DND-41 (cell line): ENCODE measurements at regions not wholly inside any gene's neighbourhood (a gene's known extent, or its start where the extent isn't known, plus 50 kb on each side); places are given as distances from the start of the nearest gene placed in this dataset.

Experiments
- ATAC-seq: fragments of 200-7000 bp; cut with Tn5 transposase; 3 replicates; pipeline ENCODE4 v1.9.1; 2021; ENCODE audit warnings: low read depth; ENCODE audit not compliant: insufficient read depth
- DNase-seq: peaks from one replicate; pipeline ENCODE4 v3.0.0-alpha.2; 2020
- H2AFZ ChIP-seq: 2 replicates; pipeline ENCODE4 v1.6.0; 2012; ENCODE audit warnings: low read depth, low read length
- H3K27ac ChIP-seq: 2 replicates; pipeline ENCODE4 v1.5.1; 2012; ENCODE audit warnings: low read length, inconsistent platforms
- H3K27me3 ChIP-seq: fragments of 200-600 bp; sonication (generic); 2 replicates; pipeline ENCODE4 v1.6.0; 2012; ENCODE audit warnings: low read length, mild to moderate bottlenecking, inconsistent platforms; ENCODE audit not compliant: insufficient read depth, poor library complexity
- H3K36me3 ChIP-seq: 2 replicates; pipeline ENCODE4 v1.5.1; 2012; ENCODE audit warnings: low read length, inconsistent platforms; ENCODE audit not compliant: insufficient read depth
- H3K4me1 ChIP-seq: 2 replicates; pipeline ENCODE4 v1.5.1; 2012; ENCODE audit warnings: mild to moderate bottlenecking, low read length; ENCODE audit not compliant: insufficient read depth
- H3K4me2 ChIP-seq: 2 replicates; pipeline ENCODE4 v1.6.0; 2012; ENCODE audit warnings: mild to moderate bottlenecking, moderate library complexity, low read length, inconsistent platforms; ENCODE audit not compliant: insufficient read depth
- H3K4me3 ChIP-seq, 2 experiments: fragments of 200-600 bp in 1 of 2; shearing (Covaris generic) in 1 of 2; 2 replicates each; pipeline ENCODE4 v1.5.1; 2012 to 2016; ENCODE audit warnings: inconsistent platforms in 2 of 2, low read length in 2 of 2, mild to moderate bottlenecking in 2 of 2, low read depth in 1 of 2, moderate library complexity in 1 of 2
- H3K79me2 ChIP-seq: 2 replicates; pipeline ENCODE4 v1.6.0; 2012; ENCODE audit warnings: low read length, inconsistent platforms; ENCODE audit not compliant: insufficient read depth
- H3K9ac ChIP-seq: 2 replicates; pipeline ENCODE4 v1.6.0; 2012; ENCODE audit warnings: low read depth, mild to moderate bottlenecking, inconsistent platforms, low read length, moderate library complexity
- H3K9me3 ChIP-seq: 2 replicates; pipeline ENCODE4 v1.5.1; 2012; ENCODE audit warnings: low read length, moderate library complexity, mild to moderate bottlenecking, inconsistent platforms; ENCODE audit not compliant: insufficient read depth, severe bottlenecking
- H4K20me1 ChIP-seq: 2 replicates; pipeline ENCODE4 v1.6.0; 2012; ENCODE audit warnings: low read length; ENCODE audit not compliant: insufficient read depth
- EZH2 ChIP-seq: IDR thresholded peaks from 3 replicates; pipeline ENCODE4 v1.6.1; 2012; ENCODE audit warnings: borderline replicate concordance, low read depth, mild to moderate bottlenecking, moderate library complexity, low read length, inconsistent platforms; ENCODE audit not compliant: severe bottlenecking
- TF ChIP-seq, protein P1 (sequence below): IDR thresholded peaks from 2 replicates; pipeline ENCODE4 v1.5.1; 2012; ENCODE audit warnings: borderline replicate concordance, low read length, moderate library complexity, mild to moderate bottlenecking; ENCODE audit not compliant: poor library complexity, severe bottlenecking; ENCODE audit errors: extremely low read depth

DNA sequence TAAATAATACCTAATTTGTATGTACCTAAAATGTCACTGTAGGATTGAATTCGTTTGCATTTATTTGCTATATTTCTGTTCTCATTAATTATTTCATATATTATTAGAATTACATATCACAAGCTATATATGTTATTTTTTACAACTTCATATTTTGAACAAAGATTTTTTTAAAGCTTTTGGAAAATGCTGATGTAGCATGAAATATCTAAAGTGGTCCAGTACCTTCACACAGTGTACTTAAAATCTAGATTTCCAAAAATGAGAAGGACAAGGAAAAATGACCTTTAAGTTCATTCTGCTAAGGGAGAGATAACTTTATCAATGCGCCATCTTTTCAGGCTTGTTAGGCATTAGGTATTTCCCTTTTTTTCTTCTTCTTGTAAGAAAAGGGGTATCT, 71.8 kb downstream of the LARP7 start:
- Histone ChIP-seq H3K27ac (no peak overlapping the region), H3K27me3 (peaks cover 2% of the 10 kb centered on the region), H3K79me2 (no peaks in the 10 kb centered on the region), H2AFZ (no peak overlapping the region), H3K9ac (no peak overlapping the region), H3K9me3 (no peaks in the 10 kb centered on the region), H4K20me1 (no peaks in the 10 kb centered on the region), H3K4me2 (no peak overlapping the region), H3K36me3 (no peaks in the 10 kb centered on the region), H3K4me3 (no peak overlapping the region), H3K4me1 (no peaks in the 10 kb centered on the region)
- DNase-seq (no peak), ATAC-seq (no peak)
- no peak for TF ChIP-seq EZH2
- TF ChIP-seq, protein P1, sequence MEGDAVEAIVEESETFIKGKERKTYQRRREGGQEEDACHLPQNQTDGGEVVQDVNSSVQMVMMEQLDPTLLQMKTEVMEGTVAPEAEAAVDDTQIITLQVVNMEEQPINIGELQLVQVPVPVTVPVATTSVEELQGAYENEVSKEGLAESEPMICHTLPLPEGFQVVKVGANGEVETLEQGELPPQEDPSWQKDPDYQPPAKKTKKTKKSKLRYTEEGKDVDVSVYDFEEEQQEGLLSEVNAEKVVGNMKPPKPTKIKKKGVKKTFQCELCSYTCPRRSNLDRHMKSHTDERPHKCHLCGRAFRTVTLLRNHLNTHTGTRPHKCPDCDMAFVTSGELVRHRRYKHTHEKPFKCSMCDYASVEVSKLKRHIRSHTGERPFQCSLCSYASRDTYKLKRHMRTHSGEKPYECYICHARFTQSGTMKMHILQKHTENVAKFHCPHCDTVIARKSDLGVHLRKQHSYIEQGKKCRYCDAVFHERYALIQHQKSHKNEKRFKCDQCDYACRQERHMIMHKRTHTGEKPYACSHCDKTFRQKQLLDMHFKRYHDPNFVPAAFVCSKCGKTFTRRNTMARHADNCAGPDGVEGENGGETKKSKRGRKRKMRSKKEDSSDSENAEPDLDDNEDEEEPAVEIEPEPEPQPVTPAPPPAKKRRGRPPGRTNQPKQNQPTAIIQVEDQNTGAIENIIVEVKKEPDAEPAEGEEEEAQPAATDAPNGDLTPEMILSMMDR = no peak

DNA sequence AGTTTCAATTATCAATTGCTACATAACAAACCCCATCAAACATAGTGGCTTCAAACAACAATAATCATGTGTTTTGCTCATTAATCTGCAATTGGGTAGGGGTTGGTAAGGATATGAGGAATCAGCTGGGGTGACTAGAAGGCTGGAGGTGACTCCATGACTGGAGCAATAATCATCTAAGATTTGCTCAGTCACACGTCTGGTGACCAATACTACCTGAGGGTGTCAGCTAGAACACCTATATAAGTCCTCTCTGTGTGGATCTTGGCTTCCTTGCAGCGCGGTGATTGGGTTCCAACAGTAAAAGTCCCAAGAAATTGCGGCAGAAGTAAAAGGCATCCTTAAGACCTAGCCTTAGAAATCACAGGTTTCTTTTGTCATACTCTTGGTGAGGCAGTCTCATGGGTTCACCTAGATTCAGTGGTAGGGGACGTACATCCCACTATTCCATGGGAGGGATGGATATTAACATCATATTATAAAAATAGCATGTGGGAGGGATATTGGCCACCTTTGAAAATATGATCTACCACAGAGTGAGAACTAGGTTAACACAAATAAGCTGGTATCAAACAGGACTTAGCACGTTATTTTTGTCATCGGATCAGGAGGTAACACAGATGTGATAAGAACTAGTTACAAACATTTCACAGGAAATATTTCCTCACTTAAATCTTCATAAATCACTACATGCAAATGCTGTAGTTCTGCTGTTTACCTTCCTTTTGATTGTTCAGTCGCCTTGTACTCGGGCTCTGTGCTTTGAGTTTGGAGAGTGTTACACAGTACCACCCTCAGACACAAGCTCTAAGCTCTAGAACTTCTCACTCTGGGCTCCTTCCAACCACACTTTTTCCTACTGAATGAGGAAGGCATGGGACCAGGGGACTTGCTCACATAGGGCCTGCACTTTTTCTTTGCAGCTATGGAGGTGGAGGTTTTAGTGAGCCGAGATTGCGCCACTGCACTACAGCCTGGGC, 78.3 kb downstream of the LARP7 start:
- Histone ChIP-seq H3K4me1 (no peaks in the 10 kb centered on the region), H3K79me2 (no peaks in the 10 kb centered on the region), H3K4me3 (no peak overlapping the region), H3K9ac (no peak overlapping the region), H3K36me3 (no peaks in the 10 kb centered on the region), H2AFZ (no peak overlapping the region), H3K27ac (no peak overlapping the region), H3K4me2 (no peak overlapping the region), H4K20me1 (no peaks in the 10 kb centered on the region), H3K9me3 (no peaks in the 10 kb centered on the region), H3K27me3 (no peaks in the 10 kb centered on the region)
- TF ChIP-seq, protein P1 = no peak
- no peak for TF ChIP-seq EZH2
- ATAC-seq (no peak), DNase-seq (no peak)

GRCh38 chr4:112717856-112718255, 80.9 kb downstream of the LARP7 start:
- H3K79me2 ChIP-seq = no peaks in the 10 kb centered on the region
- no peak for ATAC-seq
- no peak overlapping the region for H3K4me2 ChIP-seq

More at GRCh38 chr4:112717856-112718255, 80.9 kb downstream of the LARP7 start:
- Histone ChIP-seq H2AFZ (no peak overlapping the region), H3K4me1 (no peaks in the 10 kb centered on the region), H3K27ac (no peak overlapping the region), H3K9me3 (no peaks in the 10 kb centered on the region), H4K20me1 (no peaks in the 10 kb centered on the region), H3K36me3 (no peaks in the 10 kb centered on the region), H3K9ac (no peak overlapping the region), H3K27me3 (no peaks in the 10 kb centered on the region), H3K4me3 (no peak overlapping the region)
- TF ChIP-seq, protein P1 = no peak
- TF ChIP-seq EZH2 = no peak
- DNase-seq = no peak
